HG02623 (cell line): ENCODE measurements at regions not wholly inside any gene's neighbourhood (a gene's known extent, or its start where the extent isn't known, plus 50 kb on each side); places are given as distances from the start of the nearest gene placed in this dataset.

Source experiments
- ATAC-seq: cut with Tn5 transposase; IDR thresholded peaks from one replicate; pipeline ENCODE4 v1.9.1; 2021; ENCODE audit warnings: moderate library complexity; ENCODE audit not compliant: unreplicated experiment

DNA sequence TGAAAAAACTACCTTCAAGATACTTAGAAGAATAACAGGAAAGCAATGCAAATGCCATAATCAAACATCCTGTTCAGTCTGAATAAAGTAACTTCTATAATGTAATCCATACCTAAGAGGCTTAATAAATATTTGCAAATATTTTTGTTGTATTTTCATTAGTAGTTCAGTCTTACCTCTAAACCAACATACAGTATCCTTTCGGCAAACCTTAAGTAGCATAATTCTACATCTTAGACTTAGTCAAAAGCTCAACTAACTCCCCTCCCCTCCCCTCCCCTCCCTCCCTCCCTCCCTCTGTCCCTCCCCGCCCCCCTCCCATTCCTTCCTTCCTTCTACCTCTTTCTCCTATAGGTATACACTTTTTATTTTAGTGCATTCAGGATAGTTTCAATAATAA, 1373.2 kb downstream of the SUCLG1 start:
- no peak for ATAC-seq

DNA sequence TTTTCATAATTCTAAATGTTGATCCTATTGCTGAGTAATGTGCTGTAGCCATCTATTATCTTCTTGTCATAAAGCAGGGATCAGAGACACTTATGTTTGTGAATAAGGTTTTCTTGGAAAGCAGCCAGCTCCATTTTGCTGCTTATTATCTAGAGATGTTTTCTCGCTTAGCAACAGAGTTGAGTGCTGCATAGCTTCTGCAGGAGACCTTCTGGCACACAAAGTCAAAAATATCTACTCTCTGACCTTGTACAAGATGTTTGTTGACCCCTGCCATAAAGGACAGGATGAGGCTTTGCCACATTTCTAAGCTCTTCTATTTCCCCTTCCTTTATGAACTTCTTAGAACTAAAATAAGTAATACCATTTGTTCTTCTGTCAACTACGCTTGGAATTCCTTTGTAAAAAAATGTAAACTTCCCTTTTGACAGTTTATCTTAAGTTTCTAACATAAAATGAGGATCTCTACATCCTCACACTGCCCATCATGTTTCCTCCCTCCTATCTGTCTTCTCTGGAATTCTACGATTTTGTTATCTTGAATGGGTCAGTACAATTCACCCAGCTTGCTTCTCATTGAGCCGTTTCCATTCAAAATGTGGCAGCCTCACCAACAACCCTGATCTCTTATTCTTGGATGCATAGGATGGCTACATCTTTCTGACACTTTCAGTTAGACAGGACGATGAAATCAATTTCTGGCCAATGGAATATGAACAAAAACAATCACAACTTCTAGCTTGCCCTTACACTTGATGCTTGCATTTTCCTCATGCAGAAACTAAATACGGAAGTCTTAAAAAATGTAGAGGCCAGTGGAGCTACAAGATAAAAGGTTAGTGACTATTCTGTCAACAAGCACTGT, 1377.0 kb downstream of the SUCLG1 start:
- ATAC-seq, result no peak

DNA sequence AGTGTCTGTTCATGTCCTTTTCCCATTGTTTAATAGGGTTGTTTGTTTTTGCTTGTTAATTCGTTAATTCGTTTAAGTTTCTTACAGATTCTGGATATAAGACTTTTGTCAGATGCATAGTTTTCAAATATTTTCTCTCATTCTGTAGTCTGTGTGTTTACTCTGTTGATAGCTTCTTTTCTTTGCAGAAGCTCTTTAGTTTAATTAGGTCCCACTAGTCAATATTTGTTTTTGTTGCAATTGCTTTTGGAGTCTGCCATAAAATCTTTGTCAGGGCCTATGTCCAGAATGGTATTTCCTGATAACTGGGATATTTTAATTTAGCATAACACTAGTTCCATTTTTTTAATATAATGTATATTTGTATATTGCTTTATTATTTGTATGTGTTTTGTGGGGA, 1380.1 kb downstream of the SUCLG1 start:
- ATAC-seq, result no peak

GRCh38 chr2:83072767-83073166, 1386.3 kb downstream of the SUCLG1 start:
- ATAC-seq, result no peak

DNA sequence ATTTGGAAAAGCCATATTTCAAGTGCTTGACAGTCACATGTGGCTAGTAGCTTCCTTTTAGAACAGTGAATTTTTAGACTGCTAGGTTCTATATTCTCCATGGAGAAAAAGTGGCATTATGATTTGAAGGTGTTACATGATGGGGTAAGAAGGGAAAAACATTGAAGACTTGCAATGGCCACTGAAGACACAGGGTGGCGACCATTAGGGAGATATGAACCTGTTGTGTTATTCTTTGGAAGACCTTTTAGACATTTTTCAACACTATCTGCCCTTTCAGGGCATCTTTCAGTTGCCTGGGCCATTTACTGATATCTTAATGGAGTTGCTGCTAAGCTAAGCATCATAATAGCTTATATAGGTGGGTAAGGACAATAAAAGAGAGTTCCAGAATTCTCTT, 1387.2 kb downstream of the SUCLG1 start:
- no peak for ATAC-seq

- ATAC-seq, result no peak
Observed at GRCh38 chr2:83071352-83071751, 1387.7 kb downstream of the SUCLG1 start.

DNA sequence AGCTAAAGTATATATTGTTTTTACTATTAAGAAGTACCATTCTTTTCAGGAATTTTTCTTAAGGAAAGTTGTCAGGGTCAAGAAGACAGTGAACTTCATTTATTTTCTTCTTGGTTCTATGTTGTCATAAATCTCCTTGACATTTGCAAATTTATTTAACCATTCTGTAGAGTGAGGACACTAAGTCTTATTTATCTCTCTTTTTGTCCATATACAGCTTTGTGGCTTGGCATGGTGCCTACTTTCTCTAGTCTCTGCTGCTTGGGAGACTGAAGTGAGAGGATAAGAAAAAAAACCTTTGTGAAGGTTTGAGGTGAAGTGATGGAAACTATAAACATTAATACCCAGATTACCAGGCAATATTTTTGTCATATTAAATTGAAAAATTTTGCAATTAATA, 1389.4 kb downstream of the SUCLG1 start:
- ATAC-seq, result no peak

- no peak for ATAC-seq
Observed at GRCh38 chr2:83068714-83069113, 1390.4 kb downstream of the SUCLG1 start.

- no peak for ATAC-seq
Observed at GRCh38 chr2:83067947-83068346, 1391.1 kb downstream of the SUCLG1 start.

DNA sequence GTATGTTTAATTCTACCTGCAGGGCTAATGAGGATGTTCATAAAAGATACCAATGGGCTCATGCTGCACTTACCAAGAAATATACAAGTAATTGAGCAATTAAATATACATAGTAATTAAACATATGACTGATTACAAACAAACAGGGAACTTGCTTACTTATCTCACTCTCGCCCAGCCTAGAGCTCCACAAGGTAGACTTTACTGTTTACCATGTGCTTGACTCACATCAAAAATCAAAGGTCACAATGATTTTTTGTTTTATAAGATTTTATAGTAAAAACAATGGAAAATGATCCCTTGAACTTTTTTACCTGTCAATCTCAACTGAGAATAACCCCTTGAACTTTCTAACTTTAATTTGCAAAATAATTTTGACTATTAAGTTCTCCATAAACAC, 1395.1 kb downstream of the SUCLG1 start:
- ATAC-seq, result no peak

GRCh38 chr2:83063511-83063910, 1395.6 kb downstream of the SUCLG1 start:
- no peak for ATAC-seq

GRCh38 chr2:83058683-83059082, 1400.4 kb downstream of the SUCLG1 start:
- no peak for ATAC-seq

DNA sequence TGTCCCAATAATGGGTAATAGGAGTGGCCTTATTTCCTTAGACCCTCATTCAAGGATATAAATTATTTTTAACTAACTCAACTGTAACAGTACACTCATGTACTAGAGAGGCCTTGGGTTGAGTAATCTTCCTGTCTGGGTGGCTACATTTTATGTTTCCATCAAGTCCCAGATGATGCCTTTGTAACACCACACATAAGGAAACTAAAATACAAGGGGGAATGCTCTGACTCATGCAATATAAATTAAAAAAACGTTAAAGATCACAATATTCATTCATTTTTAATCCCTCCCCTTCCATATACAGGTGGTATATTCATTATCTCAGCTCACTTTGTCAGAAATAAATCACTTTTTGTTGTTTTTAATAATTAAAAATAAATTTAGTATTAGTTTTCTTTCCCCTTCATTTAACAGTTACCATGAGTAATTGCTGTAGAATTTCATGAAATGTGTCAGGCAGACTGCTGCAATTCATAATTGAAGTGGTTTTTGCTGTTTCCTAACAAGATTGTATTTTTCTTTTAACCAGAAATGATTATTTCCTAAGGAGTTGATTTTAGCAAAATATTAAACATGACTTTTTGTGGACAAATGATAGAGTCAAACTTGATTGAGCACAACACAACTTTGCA, 1403.6 kb downstream of the SUCLG1 start:
- ATAC-seq, result no peak

DNA sequence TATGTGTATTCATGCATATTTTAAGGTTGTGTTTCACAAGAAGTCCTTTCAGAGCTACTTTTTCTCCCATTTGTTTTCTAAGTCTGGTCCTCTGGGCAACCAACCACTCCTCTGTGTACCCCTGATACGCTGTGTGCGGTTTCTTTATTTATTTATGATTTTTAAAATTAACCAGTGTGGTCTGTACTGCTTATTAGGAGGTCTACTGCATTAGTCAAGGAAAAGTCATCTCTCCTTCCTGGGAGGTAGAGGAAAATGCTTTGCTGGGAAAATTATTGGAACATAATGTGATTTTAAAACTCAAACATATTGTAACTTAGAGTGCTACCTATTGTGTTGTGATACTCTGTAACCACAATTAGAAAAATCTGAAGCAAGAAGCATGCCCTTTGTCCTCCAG, 1404.3 kb downstream of the SUCLG1 start:
- ATAC-seq, result no peak

GRCh38 chr2:83051538-83052170, 1407.4 kb downstream of the SUCLG1 start:
- ATAC-seq, result no peak

- no peak for ATAC-seq
Observed at GRCh38 chr2:83042053-83042452, 1417.0 kb downstream of the SUCLG1 start.

GRCh38 chr2:83022631-83023210, 1436.4 kb downstream of the SUCLG1 start:
- no peak for ATAC-seq

GRCh38 chr2:83017366-83018090, 1441.6 kb downstream of the SUCLG1 start:
- ATAC-seq, result no peak

DNA sequence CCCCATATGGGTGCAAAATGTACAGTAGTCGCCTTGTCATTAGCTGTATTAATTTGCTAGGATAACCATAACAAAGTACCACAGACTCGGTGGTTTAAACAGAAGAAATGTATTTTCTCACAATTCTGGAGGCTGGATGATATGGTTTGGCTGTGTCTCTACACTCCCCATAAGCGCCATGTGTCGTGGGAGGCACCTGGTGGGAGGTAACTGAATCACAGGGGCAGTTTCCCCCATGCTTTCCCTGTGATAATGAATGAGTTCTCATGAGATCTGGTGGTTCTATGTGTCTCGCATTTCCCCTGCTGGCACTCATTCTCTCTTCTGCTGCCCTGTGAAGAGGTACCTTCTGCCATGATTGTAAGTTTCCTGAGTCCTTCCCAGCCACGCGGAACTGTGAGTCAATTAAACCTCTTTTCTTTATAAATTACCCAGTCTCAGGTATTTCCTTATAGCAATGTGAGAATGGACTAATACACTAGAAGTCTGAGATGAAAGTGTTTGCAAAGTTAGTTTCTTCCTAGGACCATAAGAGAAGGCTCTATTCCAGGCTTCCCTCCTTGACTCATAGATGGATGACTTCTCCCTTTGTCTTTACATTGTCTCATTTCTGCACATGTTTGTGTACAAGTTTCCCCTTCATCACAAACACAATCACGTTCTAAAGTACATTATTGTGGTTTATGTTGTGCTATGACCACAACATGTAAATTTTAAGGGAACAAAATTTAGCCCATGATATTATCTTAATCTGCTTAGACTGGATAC, 1442.6 kb downstream of the SUCLG1 start:
- ATAC-seq, result no peak

- ATAC-seq, result no peak
Observed at GRCh38 chr2:83015900-83016299, 1443.2 kb downstream of the SUCLG1 start.
